HEK293 (cell line): ENCODE measurements at regions not wholly inside any gene's neighbourhood (a gene's known extent, or its start where the extent isn't known, plus 50 kb on each side); places are given as distances from the start of the nearest gene placed in this dataset.

Source experiments
- CTCF ChIA-PET: fragments of 350-600 bp; formaldehyde crosslinking; extraction: SDS; loops from one replicate; lab custom pipeline; 2021; ENCODE audit warnings: antibody characterized with exemption; lab: Yijun Ruan, JAX
- POLR2A ChIA-PET: fragments of 300-600 bp; formaldehyde crosslinking; extraction: SDS; loops from one replicate; lab custom pipeline; 2020; ENCODE audit warnings: antibody characterized with exemption, inconsistent platforms; lab: Yijun Ruan, JAX
- H3K27ac ChIP-seq: fragments of 200-500 bp; sonication (Bioruptor generic); 2 replicates; pipeline ENCODE4 v1.5.1; 2014; ENCODE audit warnings: low read depth, low read length, control low read depth, inconsistent platforms; ENCODE audit errors: extremely low read depth
- H3K36me3 ChIP-seq, 2 experiments: fragments of 200-500 bp in 1 of 2; sonication (Bioruptor generic) in 1 of 2; 1 replicate in 1 of 2; 2 replicates in 1 of 2; pipeline ENCODE4 v1.5.1; 2014 to 2017; ENCODE audit warnings: inconsistent platforms in 2 of 2, low read length in 2 of 2; ENCODE audit not compliant: control insufficient read depth in 2 of 2, insufficient read depth in 1 of 2
- H3K4me1 ChIP-seq: fragments of 200-500 bp; sonication (Bioruptor generic); 2 replicates; pipeline ENCODE4 v1.5.1; 2014; ENCODE audit warnings: mild to moderate bottlenecking, low read length, inconsistent platforms; ENCODE audit not compliant: control insufficient read depth, insufficient read depth
- H3K4me3 ChIP-seq: 2 replicates; pipeline ENCODE4 v1.5.1; 2011; ENCODE audit warnings: low read depth, mild to moderate bottlenecking, control low read depth, low read length, moderate library complexity
- H3K9me3 ChIP-seq: fragments of 200-500 bp; sonication (Bioruptor generic); 2 replicates; pipeline ENCODE4 v1.5.1; 2014; ENCODE audit warnings: low read depth, low read length, inconsistent platforms; ENCODE audit not compliant: control insufficient read depth, insufficient read depth
- CTCF ChIP-seq: fragments of 450-650 bp; formaldehyde crosslinking; IDR thresholded peaks from 2 replicates; pipeline ENCODE4 v1.5.1; 2016; ENCODE audit warnings: missing biosample characterization, missing genetic modification characterization
- GLIS1 ChIP-seq: fragments of 450-650 bp; formaldehyde crosslinking; IDR thresholded peaks from 2 replicates; pipeline ENCODE4 v1.5.1; 2016; ENCODE audit warnings: missing biosample characterization, missing genetic modification characterization
- HOXA7 ChIP-seq: sonication (generic); formaldehyde crosslinking; IDR thresholded peaks from 2 replicates; pipeline ENCODE4 v1.8.1; 2022; ENCODE audit warnings: missing genetic modification reagents, borderline replicate concordance
- PBX3 ChIP-seq: sonication (generic); formaldehyde crosslinking; IDR thresholded peaks from 2 replicates; pipeline ENCODE4 v1.8.1; 2022; ENCODE audit warnings: mild to moderate bottlenecking, moderate library complexity, missing genetic modification reagents
- REPIN1 ChIP-seq: fragments of 450-650 bp; formaldehyde crosslinking; IDR thresholded peaks from 2 replicates; pipeline ENCODE4 v1.5.1; 2017; ENCODE audit warnings: missing biosample characterization, missing genetic modification characterization, low read depth
- SP7 ChIP-seq: fragments of 450-650 bp; formaldehyde crosslinking; IDR thresholded peaks from 2 replicates; pipeline ENCODE4 v1.5.1; 2016; ENCODE audit warnings: missing biosample characterization, missing genetic modification characterization
- WT1 ChIP-seq: fragments of 450-650 bp; formaldehyde crosslinking; IDR thresholded peaks from 2 replicates; pipeline ENCODE4 v1.5.1; 2016; ENCODE audit warnings: missing biosample characterization, missing genetic modification characterization
- YY1 ChIP-seq: fragments of 450-650 bp; formaldehyde crosslinking; IDR thresholded peaks from 2 replicates; pipeline ENCODE4 v1.5.1; 2018; ENCODE audit warnings: missing biosample characterization, missing genetic modification characterization
- ZNF133 ChIP-seq: fragments of 450-650 bp; formaldehyde crosslinking; IDR thresholded peaks from 2 replicates; pipeline ENCODE4 v1.5.1; 2016; ENCODE audit warnings: missing biosample characterization, missing genetic modification characterization
- ZNF157 ChIP-seq: fragments of 450-650 bp; formaldehyde crosslinking; IDR thresholded peaks from 2 replicates; pipeline ENCODE4 v1.5.1; 2016; ENCODE audit warnings: missing biosample characterization, missing genetic modification characterization
- ZNF335 ChIP-seq: fragments of 450-650 bp; formaldehyde crosslinking; conservative IDR thresholded peaks from 2 replicates; pipeline ENCODE4 v1.5.1; 2016; ENCODE audit warnings: missing biosample characterization, missing genetic modification characterization
- ZNF426 ChIP-seq: fragments of 450-650 bp; formaldehyde crosslinking; IDR thresholded peaks from 2 replicates; pipeline ENCODE4 v1.5.1; 2017; ENCODE audit warnings: missing biosample characterization, missing genetic modification characterization, mild to moderate bottlenecking, inconsistent platforms, moderate library complexity
- ZNF596 ChIP-seq: fragments of 450-650 bp; IDR thresholded peaks from 2 replicates; pipeline ENCODE4 v1.5.0; 2018; ENCODE audit warnings: missing biosample characterization, mild to moderate bottlenecking, missing genetic modification characterization, moderate library complexity
- ZNF654 ChIP-seq: fragments of 450-650 bp; formaldehyde crosslinking; IDR thresholded peaks from 2 replicates; pipeline ENCODE4 v1.5.1; 2016; ENCODE audit warnings: low read depth, missing biosample characterization, missing genetic modification characterization
- ZNF677 ChIP-seq: fragments of 450-650 bp; IDR thresholded peaks from 2 replicates; pipeline ENCODE4 v1.5.0; 2018; ENCODE audit warnings: missing biosample characterization, mild to moderate bottlenecking, missing genetic modification characterization, moderate library complexity
- ZNF768 ChIP-seq: fragments of 450-650 bp; formaldehyde crosslinking; IDR thresholded peaks from 2 replicates; pipeline ENCODE4 v1.5.1; 2018; ENCODE audit warnings: missing biosample characterization, mild to moderate bottlenecking, missing genetic modification characterization
- ZNF830 ChIP-seq: fragments of 450-650 bp; IDR thresholded peaks from 2 replicates; pipeline ENCODE4 v1.5.0; 2018; ENCODE audit warnings: missing biosample characterization, missing genetic modification characterization, low read depth, mild to moderate bottlenecking, moderate library complexity
- TF ChIP-seq, protein P1 (sequence below): fragments of 450-650 bp; formaldehyde crosslinking; IDR thresholded peaks from 2 replicates; pipeline ENCODE4 v1.5.1; 2016; ENCODE audit warnings: missing biosample characterization, missing genetic modification characterization, borderline replicate concordance
- TF ChIP-seq, protein P2 (sequence below): fragments of 450-650 bp; formaldehyde crosslinking; IDR thresholded peaks from 2 replicates; pipeline ENCODE4 v1.5.1; 2016; ENCODE audit warnings: missing biosample characterization, missing genetic modification characterization
- TF ChIP-seq, protein P3 (sequence below): fragments of 450-650 bp; formaldehyde crosslinking; IDR thresholded peaks from 2 replicates; pipeline ENCODE4 v1.5.1; 2016; ENCODE audit warnings: missing biosample characterization, missing genetic modification characterization

- TF ChIP-seq ZNF768 (tag by site-specific recombination) = no peak
- TF ChIP-seq ZNF830 (tag by site-specific recombination) = no peak
- TF ChIP-seq, protein P1, sequence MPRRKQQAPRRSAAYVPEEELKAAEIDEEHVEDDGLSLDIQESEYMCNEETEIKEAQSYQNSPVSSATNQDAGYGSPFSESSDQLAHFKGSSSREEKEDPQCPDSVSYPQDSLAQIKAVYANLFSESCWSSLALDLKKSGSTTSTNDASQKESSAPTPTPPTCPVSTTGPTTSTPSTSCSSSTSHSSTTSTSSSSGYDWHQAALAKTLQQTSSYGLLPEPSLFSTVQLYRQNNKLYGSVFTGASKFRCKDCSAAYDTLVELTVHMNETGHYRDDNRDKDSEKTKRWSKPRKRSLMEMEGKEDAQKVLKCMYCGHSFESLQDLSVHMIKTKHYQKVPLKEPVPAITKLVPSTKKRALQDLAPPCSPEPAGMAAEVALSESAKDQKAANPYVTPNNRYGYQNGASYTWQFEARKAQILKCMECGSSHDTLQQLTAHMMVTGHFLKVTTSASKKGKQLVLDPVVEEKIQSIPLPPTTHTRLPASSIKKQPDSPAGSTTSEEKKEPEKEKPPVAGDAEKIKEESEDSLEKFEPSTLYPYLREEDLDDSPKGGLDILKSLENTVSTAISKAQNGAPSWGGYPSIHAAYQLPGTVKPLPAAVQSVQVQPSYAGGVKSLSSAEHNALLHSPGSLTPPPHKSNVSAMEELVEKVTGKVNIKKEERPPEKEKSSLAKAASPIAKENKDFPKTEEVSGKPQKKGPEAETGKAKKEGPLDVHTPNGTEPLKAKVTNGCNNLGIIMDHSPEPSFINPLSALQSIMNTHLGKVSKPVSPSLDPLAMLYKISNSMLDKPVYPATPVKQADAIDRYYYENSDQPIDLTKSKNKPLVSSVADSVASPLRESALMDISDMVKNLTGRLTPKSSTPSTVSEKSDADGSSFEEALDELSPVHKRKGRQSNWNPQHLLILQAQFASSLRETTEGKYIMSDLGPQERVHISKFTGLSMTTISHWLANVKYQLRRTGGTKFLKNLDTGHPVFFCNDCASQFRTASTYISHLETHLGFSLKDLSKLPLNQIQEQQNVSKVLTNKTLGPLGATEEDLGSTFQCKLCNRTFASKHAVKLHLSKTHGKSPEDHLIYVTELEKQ (tag by site-specific recombination) = no peak
- no peak for TF ChIP-seq ZNF654 (tag by site-specific recombination)
- TF ChIP-seq REPIN1 (tag by site-specific recombination) = no peak
- TF ChIP-seq GLIS1 (tag by site-specific recombination) = no peak
- TF ChIP-seq YY1 (tag by site-specific recombination) = no peak
- no peak for TF ChIP-seq ZNF335 (tag by site-specific recombination)
- TF ChIP-seq WT1 (tag by site-specific recombination) = no peak
- TF ChIP-seq PBX3 = no peak
- no peak for TF ChIP-seq ZNF677 (tag by site-specific recombination)
Observed at GRCh38 chr9:17057729-17058128, 77.1 kb upstream of the CNTLN start.

GRCh38 chr9:17052626-17053025 lies 82.2 kb upstream of the CNTLN start:
- no peak for TF ChIP-seq ZNF133 (tag by site-specific recombination)
- no peak for TF ChIP-seq HOXA7 (CRISPR knock-in tag)
- no peak for TF ChIP-seq CTCF (tag by site-specific recombination)
- no peak for TF ChIP-seq ZNF677 (tag by site-specific recombination)
- no peak for TF ChIP-seq ZNF596 (tag by site-specific recombination)
- TF ChIP-seq SP7 (tag by site-specific recombination) = no peak
- TF ChIP-seq ZNF157 = no peak
- TF ChIP-seq, protein P2, sequence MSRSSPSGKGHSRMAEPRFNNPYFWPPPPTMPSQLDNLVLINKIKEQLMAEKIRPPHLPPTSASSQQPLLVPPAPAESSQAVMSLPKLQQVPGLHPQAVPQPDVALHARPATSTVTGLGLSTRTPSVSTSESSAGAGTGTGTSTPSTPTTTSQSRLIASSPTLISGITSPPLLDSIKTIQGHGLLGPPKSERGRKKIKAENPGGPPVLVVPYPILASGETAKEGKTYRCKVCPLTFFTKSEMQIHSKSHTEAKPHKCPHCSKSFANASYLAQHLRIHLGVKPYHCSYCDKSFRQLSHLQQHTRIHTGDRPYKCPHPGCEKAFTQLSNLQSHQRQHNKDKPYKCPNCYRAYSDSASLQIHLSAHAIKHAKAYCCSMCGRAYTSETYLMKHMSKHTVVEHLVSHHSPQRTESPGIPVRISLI (tag by site-specific recombination) = no peak
- TF ChIP-seq, protein P3, sequence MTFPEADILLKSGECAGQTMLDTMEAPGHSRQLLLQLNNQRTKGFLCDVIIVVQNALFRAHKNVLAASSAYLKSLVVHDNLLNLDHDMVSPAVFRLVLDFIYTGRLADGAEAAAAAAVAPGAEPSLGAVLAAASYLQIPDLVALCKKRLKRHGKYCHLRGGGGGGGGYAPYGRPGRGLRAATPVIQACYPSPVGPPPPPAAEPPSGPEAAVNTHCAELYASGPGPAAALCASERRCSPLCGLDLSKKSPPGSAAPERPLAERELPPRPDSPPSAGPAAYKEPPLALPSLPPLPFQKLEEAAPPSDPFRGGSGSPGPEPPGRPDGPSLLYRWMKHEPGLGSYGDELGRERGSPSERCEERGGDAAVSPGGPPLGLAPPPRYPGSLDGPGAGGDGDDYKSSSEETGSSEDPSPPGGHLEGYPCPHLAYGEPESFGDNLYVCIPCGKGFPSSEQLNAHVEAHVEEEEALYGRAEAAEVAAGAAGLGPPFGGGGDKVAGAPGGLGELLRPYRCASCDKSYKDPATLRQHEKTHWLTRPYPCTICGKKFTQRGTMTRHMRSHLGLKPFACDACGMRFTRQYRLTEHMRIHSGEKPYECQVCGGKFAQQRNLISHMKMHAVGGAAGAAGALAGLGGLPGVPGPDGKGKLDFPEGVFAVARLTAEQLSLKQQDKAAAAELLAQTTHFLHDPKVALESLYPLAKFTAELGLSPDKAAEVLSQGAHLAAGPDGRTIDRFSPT (tag by site-specific recombination) = no peak
- no peak for TF ChIP-seq ZNF426 (tag by site-specific recombination)
- Histone ChIP-seq H3K4me1 (no peaks in the 10 kb centered on the region), H3K36me3 (no peaks in the 10 kb centered on the region), H3K9me3 (no peaks in the 10 kb centered on the region), H3K4me3 (no peak overlapping the region), H3K27ac (no peak overlapping the region)
- POLR2A ChIA-PET = interaction anchor here (0.6 kb wide), 1 partner anchor 163 kb away, joined by 4 read pairs; no protein-coding TSS in a partner anchor
- CTCF ChIA-PET = interaction anchor here (0.7 to 1.2 kb wide), 5 partner anchors 11 to 760 kb away, joined by 3 to 6 read pairs (median 4); no protein-coding TSS in a partner anchor

More at GRCh38 chr9:17057729-17058128, 77.1 kb upstream of the CNTLN start:
- ChIA-PET POLR2A (no interaction called here), CTCF (interaction anchor here (0.6 to 1.1 kb wide), 2 partner anchors 40 to 463 kb away, joined by 3 read pairs; no protein-coding TSS in a partner anchor)
- Histone ChIP-seq H3K9me3 (no peaks in the 10 kb centered on the region), H3K27ac (no peak overlapping the region), H3K4me3 (no peak overlapping the region), H3K36me3 (no peaks in the 10 kb centered on the region), H3K4me1 (no peaks in the 10 kb centered on the region)
